OCI-LY3 (cell line): ENCODE measurements at regions not wholly inside any gene's neighbourhood (a gene's known extent, or its start where the extent isn't known, plus 50 kb on each side); places are given as distances from the start of the nearest gene placed in this dataset.

Experiments used
- H2AFZ ChIP-seq: fragments of 200-600, 300-600 bp; shearing (Covaris generic); 2 replicates; pipeline ENCODE4 v1.6.0; 2014; ENCODE audit warnings: antibody characterized with exemption, low read depth, low read length
- H3K27ac ChIP-seq: fragments of 200-600, 300-600 bp; sonication (generic); 2 replicates; pipeline ENCODE4 v1.5.1; 2014; ENCODE audit warnings: mild to moderate bottlenecking, low read length, moderate library complexity, mixed read lengths
- H3K27me3 ChIP-seq: fragments of 200-600, 300-600 bp; sonication (generic); 2 replicates; pipeline ENCODE4 v1.6.1; 2014; ENCODE audit warnings: low read depth, low read length, mixed read lengths
- H3K36me3 ChIP-seq: fragments of 200-600, 300-600 bp; sonication (generic); replicated peaks from 2 replicates; pipeline ENCODE3; 2014; ENCODE audit warnings: low read depth, low read length, mixed read lengths
- H3K4me1 ChIP-seq: fragments of 300-600, 200-600 bp; sonication (generic); 2 replicates; pipeline ENCODE4 v1.6.1; 2014; ENCODE audit warnings: low read length, mixed read lengths
- H3K4me2 ChIP-seq: fragments of 200-600, 300-600 bp; sonication (generic); 2 replicates; pipeline ENCODE4 v1.6.1; 2014; ENCODE audit warnings: low read length, mixed read lengths
- H3K4me3 ChIP-seq: fragments of 300-600, 200-600 bp; sonication (generic); 2 replicates; pipeline ENCODE4 v1.5.1; 2014; ENCODE audit warnings: antibody characterized with exemption, mild to moderate bottlenecking, low read length, moderate library complexity
- H3K79me2 ChIP-seq: fragments of 300-600, 200-600 bp; shearing (Covaris generic); 2 replicates; pipeline ENCODE4 v1.6.1; 2014; ENCODE audit warnings: mild to moderate bottlenecking, low read length, mixed read lengths
- H3K9ac ChIP-seq: fragments of 300-600, 200-600 bp; shearing (Covaris generic); 2 replicates; pipeline ENCODE4 v1.6.0; 2014; ENCODE audit warnings: mild to moderate bottlenecking, low read length, moderate library complexity
- H3K9me3 ChIP-seq: fragments of 200-600, 300-600 bp; shearing (Covaris generic); 2 replicates; pipeline ENCODE4 v1.6.1; 2014; ENCODE audit warnings: low read length, mixed read lengths; ENCODE audit not compliant: insufficient read depth
- H4K20me1 ChIP-seq: fragments of 200-600, 300-600 bp; sonication (generic); 2 replicates; pipeline ENCODE4 v1.6.1; 2016; ENCODE audit warnings: low read length, mixed read lengths; ENCODE audit not compliant: insufficient read depth
- EZH2phosphoT487 ChIP-seq: fragments of 200-600 bp; shearing (Covaris generic); IDR thresholded peaks from 2 replicates; pipeline ENCODE4 v1.6.1; 2018; ENCODE audit warnings: antibody characterized with exemption, mixed run types, low read depth
- TF ChIP-seq, protein P1 (sequence below): fragments of 200-600, 300-600 bp; sonication (generic); IDR thresholded peaks from 2 replicates; pipeline ENCODE4 v1.5.1; 2014; ENCODE audit warnings: antibody characterized with exemption, low read length, low read depth

DNA sequence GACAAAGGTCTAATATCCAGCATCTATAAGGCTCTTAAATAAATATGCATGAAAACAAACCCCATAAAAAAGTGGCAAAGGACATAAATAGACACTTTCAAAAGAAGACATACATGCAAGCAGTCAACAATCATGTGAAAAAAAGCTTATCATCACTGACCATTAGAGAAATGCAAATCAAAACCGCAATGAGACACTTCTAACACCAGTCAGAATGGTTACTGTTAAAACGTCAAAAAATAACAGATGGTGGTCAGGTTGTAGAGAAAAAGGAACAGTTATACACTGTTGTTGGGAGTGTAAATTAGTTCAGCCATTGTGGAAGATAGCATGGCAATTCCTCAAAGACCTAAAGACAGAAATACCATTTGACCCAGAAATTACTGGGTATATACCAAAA, 440.7 kb upstream of the KCNMB2 start:
- no peak overlapping the region for H3K9ac ChIP-seq
- no peak overlapping the region for H3K4me2 ChIP-seq
- no peaks in the 10 kb centered on the region for H3K27me3 ChIP-seq
- H2AFZ ChIP-seq = no peak overlapping the region
- H3K27ac ChIP-seq = no peak overlapping the region
- H3K4me1 ChIP-seq = no peaks in the 10 kb centered on the region
- H3K79me2 ChIP-seq = no peaks in the 10 kb centered on the region
- H3K9me3 ChIP-seq = no peaks in the 10 kb centered on the region
- no peak overlapping the region for H3K4me3 ChIP-seq
- TF ChIP-seq, protein P1, sequence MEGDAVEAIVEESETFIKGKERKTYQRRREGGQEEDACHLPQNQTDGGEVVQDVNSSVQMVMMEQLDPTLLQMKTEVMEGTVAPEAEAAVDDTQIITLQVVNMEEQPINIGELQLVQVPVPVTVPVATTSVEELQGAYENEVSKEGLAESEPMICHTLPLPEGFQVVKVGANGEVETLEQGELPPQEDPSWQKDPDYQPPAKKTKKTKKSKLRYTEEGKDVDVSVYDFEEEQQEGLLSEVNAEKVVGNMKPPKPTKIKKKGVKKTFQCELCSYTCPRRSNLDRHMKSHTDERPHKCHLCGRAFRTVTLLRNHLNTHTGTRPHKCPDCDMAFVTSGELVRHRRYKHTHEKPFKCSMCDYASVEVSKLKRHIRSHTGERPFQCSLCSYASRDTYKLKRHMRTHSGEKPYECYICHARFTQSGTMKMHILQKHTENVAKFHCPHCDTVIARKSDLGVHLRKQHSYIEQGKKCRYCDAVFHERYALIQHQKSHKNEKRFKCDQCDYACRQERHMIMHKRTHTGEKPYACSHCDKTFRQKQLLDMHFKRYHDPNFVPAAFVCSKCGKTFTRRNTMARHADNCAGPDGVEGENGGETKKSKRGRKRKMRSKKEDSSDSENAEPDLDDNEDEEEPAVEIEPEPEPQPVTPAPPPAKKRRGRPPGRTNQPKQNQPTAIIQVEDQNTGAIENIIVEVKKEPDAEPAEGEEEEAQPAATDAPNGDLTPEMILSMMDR = no peak
- TF ChIP-seq EZH2phosphoT487 = no peak
- H4K20me1 ChIP-seq = no peaks in the 10 kb centered on the region
- no peaks in the 10 kb centered on the region for H3K36me3 ChIP-seq

DNA sequence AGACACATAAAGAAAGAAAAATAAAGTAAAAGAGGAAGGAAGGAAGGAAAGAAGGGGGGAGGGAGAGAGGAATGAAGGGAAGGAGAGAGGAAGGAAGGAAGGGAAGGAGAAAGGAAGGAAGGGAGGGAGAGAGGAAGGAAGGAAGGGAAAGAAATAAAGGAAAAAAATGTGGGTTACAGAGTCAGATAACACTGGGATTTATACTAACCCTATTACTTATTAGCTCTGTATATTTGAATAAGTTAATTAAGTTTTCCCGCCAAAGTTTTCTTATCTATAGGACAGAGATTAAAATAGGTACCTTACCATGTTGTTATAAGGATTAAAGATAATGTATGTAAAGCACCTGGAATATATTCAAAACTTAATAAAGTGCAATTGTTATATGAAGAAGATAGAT, 439.3 kb upstream of the KCNMB2 start:
- Histone ChIP-seq H3K4me2 (no peak overlapping the region), H3K9ac (no peak overlapping the region), H2AFZ (no peak overlapping the region), H3K4me3 (no peak overlapping the region), H3K4me1 (no peaks in the 10 kb centered on the region), H3K9me3 (no peaks in the 10 kb centered on the region), H3K36me3 (no peaks in the 10 kb centered on the region), H3K27ac (no peak overlapping the region), H3K79me2 (no peaks in the 10 kb centered on the region), H3K27me3 (no peaks in the 10 kb centered on the region), H4K20me1 (no peaks in the 10 kb centered on the region)
- TF ChIP-seq EZH2phosphoT487 = no peak
- TF ChIP-seq, protein P1 = no peak

DNA sequence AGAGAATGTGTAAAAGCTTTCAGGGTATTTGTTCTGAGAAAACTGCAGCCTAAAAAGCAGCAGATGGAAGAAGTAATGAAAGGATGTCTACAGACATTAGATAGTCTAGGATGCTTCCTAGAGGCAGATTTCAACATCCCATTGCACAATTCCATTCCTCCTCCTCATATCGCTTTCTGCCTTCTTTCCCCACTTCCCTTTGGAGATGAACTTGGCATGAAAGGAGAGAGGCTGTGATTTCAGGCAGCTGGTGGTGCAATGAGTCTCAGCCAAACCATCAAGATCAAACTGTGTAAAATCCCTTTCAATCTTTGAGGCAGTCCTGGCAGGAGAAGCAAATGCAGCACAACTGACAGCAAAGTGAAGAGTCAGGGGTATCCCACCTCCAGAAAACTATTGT, 438.7 kb upstream of the KCNMB2 start:
- H3K9ac ChIP-seq = no peak overlapping the region
- H4K20me1 ChIP-seq = no peaks in the 10 kb centered on the region
- H3K27me3 ChIP-seq = no peaks in the 10 kb centered on the region
- no peak overlapping the region for H3K4me3 ChIP-seq
- H3K4me1 ChIP-seq = no peaks in the 10 kb centered on the region
- no peaks in the 10 kb centered on the region for H3K36me3 ChIP-seq
- no peak overlapping the region for H3K4me2 ChIP-seq
- H3K27ac ChIP-seq = no peak overlapping the region
- no peak overlapping the region for H2AFZ ChIP-seq
- no peaks in the 10 kb centered on the region for H3K9me3 ChIP-seq
- H3K79me2 ChIP-seq = no peaks in the 10 kb centered on the region
- no peak for TF ChIP-seq EZH2phosphoT487
- TF ChIP-seq, protein P1 = no peak

DNA sequence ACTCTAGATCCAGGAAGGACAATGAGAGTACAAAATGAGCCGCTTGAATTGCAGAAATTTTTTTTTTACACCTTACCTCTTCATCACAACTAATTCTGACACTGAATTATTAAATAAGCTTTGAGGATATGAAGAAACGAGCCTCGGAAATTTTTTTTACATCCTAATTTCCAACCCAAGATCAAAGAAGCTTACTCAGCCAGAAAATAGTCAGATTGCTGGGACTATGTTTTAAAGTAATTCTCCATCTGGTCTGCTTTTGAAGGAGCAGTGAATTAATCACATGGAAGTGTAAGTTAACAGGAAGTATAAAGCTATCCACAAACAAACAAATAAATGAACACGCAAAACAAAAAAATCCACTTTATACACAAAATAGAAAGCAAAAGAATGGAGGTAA, 437.0 kb upstream of the KCNMB2 start:
- Histone ChIP-seq H3K9me3 (no peaks in the 10 kb centered on the region), H3K4me2 (no peak overlapping the region), H3K27ac (no peak overlapping the region), H4K20me1 (no peaks in the 10 kb centered on the region), H3K79me2 (no peaks in the 10 kb centered on the region), H3K9ac (no peak overlapping the region), H3K4me1 (no peaks in the 10 kb centered on the region), H3K27me3 (no peaks in the 10 kb centered on the region), H3K36me3 (no peaks in the 10 kb centered on the region), H2AFZ (no peak overlapping the region), H3K4me3 (no peak overlapping the region)
- TF ChIP-seq EZH2phosphoT487 = no peak
- TF ChIP-seq, protein P1 = no peak
